ENCODE measurements at regions not wholly inside any gene's neighbourhood (a gene's known extent, or its start where the extent isn't known, plus 50 kb on each side); places are given as distances from the start of the nearest gene placed in this dataset.

- no peak for TF ChIP-seq GABPA (IDR thresholded peaks at IDR 0.05; ENCODE audit: low read depth)
- TF ChIP-seq REST (IDR thresholded peaks at IDR 0.05; ENCODE audit: insufficient replicate concordance, low read depth) = no peak
- no peak for TF ChIP-seq SPI1 (IDR thresholded peaks at IDR 0.05; ENCODE audit: borderline replicate concordance, low read depth)
- no peaks in the 10 kb centered on the region for H3K27me3 ChIP-seq (ENCODE audit: insufficient read depth, poor library complexity, severe bottlenecking)
- no peak for DNase-seq (ENCODE audit: low read depth in 1 of 2, low spot score in 1 of 2)
- no peak overlapping the region for H3K27ac ChIP-seq (replicated peaks)
- no peak overlapping the region for H3K4me3 ChIP-seq (replicated peaks; ENCODE audit: insufficient read depth, low read length)
Observed at GRCh38 chr2:138319616-138320015, 182.0 kb upstream of the SPOPL start.

- no peak overlapping the region for H3K27ac ChIP-seq (replicated peaks)
- DNase-seq (ENCODE audit: low read depth in 1 of 2, low spot score in 1 of 2) = no peak
- no peak for TF ChIP-seq GABPA (IDR thresholded peaks at IDR 0.05; ENCODE audit: low read depth)
- TF ChIP-seq CTCF (IDR thresholded peaks at IDR 0.05; ENCODE audit: insufficient read depth, low read length) = no peak
- no peak for TF ChIP-seq SPI1 (IDR thresholded peaks at IDR 0.05; ENCODE audit: borderline replicate concordance, low read depth)
- no peak for TF ChIP-seq POLR2AphosphoS5 (IDR thresholded peaks at IDR 0.05; ENCODE audit: low read depth)
- TF ChIP-seq REST (IDR thresholded peaks at IDR 0.05; ENCODE audit: insufficient replicate concordance, low read depth) = no peak
- no peaks in the 10 kb centered on the region for H3K27me3 ChIP-seq (ENCODE audit: insufficient read depth, poor library complexity, severe bottlenecking)
- H3K4me3 ChIP-seq (replicated peaks; ENCODE audit: insufficient read depth, low read length) = no peak overlapping the region
Observed at GRCh38 chr2:138321458-138321857, 180.1 kb upstream of the SPOPL start.

GRCh38 chr2:138323382-138324067 lies 178.0 kb upstream of the SPOPL start:
- no peak for TF ChIP-seq REST (IDR thresholded peaks at IDR 0.05; ENCODE audit: insufficient replicate concordance, low read depth)
- no peak for TF ChIP-seq CTCF (IDR thresholded peaks at IDR 0.05; ENCODE audit: insufficient read depth, low read length)
- TF ChIP-seq GABPA (IDR thresholded peaks at IDR 0.05; ENCODE audit: low read depth) = no peak
- TF ChIP-seq SPI1 (IDR thresholded peaks at IDR 0.05; ENCODE audit: borderline replicate concordance, low read depth) = no peak
- TF ChIP-seq POLR2AphosphoS5 (IDR thresholded peaks at IDR 0.05; ENCODE audit: low read depth) = no peak
- no peak overlapping the region for H3K27ac ChIP-seq (replicated peaks)
- no peak overlapping the region for H3K4me3 ChIP-seq (replicated peaks; ENCODE audit: insufficient read depth, low read length)

More at GRCh38 chr2:138323382-138324067, 178.0 kb upstream of the SPOPL start:
- DNase-seq (ENCODE audit: low read depth in 1 of 2, low spot score in 1 of 2) = no peak
- H3K27me3 ChIP-seq (ENCODE audit: insufficient read depth, poor library complexity, severe bottlenecking) = no peaks in the 10 kb centered on the region

Data from HL-60 (cell line).